Smooth muscle cell (in vitro differentiated cells): ENCODE measurements at regions not wholly inside any gene's neighbourhood (a gene's known extent, or its start where the extent isn't known, plus 50 kb on each side); places are given as distances from the start of the nearest gene placed in this dataset.

Experiments used
- DNase-seq: peaks from one replicate; lab custom pipeline; 2025; ENCODE audit not compliant: unreplicated experiment; lab: John Stamatoyannopoulos, UW
- H2AFZ ChIP-seq: fragments of 200-600 bp; sonication (generic); 2 replicates; pipeline ENCODE4 v1.6.0; 2016; ENCODE audit warnings: antibody characterized with exemption, low read depth, mild to moderate bottlenecking
- H3F3A ChIP-seq: fragments of 200-600 bp; sonication (generic); 2 replicates; pipeline ENCODE4 v1.6.0; 2017; ENCODE audit warnings: antibody characterized with exemption, low read depth
- H3K27ac ChIP-seq: fragments of 200-600 bp; sonication (generic); 2 replicates; pipeline ENCODE4 v1.5.1; 2016; ENCODE audit warnings: low read depth, mild to moderate bottlenecking
- H3K27me3 ChIP-seq: fragments of 200-600 bp; sonication (generic); 2 replicates; pipeline ENCODE4 v1.6.1; 2016; ENCODE audit warnings: low read depth, mild to moderate bottlenecking
- H3K36me3 ChIP-seq: fragments of 200-600 bp; sonication (generic); 2 replicates; pipeline ENCODE4 v1.5.1; 2016; ENCODE audit warnings: low read depth
- H3K4me1 ChIP-seq: fragments of 200-600 bp; sonication (generic); 2 replicates; pipeline ENCODE4 v1.5.1; 2016; ENCODE audit warnings: low read depth
- H3K4me2 ChIP-seq: fragments of 200-600 bp; sonication (generic); 2 replicates; pipeline ENCODE4 v1.6.0; 2016; ENCODE audit warnings: mild to moderate bottlenecking
- H3K4me3 ChIP-seq: fragments of 200-600 bp; sonication (generic); 2 replicates; pipeline ENCODE4 v1.5.1; 2016; ENCODE audit warnings: mild to moderate bottlenecking
- H3K79me2 ChIP-seq: fragments of 200-600 bp; sonication (generic); 2 replicates; pipeline ENCODE4 v1.6.0; 2016; ENCODE audit warnings: low read depth, mild to moderate bottlenecking
- H3K9ac ChIP-seq: fragments of 200-600 bp; sonication (generic); 2 replicates; pipeline ENCODE4 v1.6.0; 2016; ENCODE audit warnings: low read depth
- H3K9me3 ChIP-seq: fragments of 200-600 bp; sonication (generic); replicated peaks from 2 replicates; pipeline ENCODE4 v1.5.1; 2016; ENCODE audit warnings: low read depth
- H4K20me1 ChIP-seq: fragments of 200-600 bp; sonication (generic); 2 replicates; pipeline ENCODE4 v1.6.0; 2016; ENCODE audit warnings: low read depth
- WGBS: methylation state at CpG from one replicate; pipeline ENCODE4 v1.1.7; 2016; ENCODE audit warnings: low lambda C conversion rate; 5-methylcytosine and 5-hydroxymethylcytosine counted together
- TF ChIP-seq, protein P1 (sequence below): fragments of 200-600 bp; sonication (generic); IDR thresholded peaks from 2 replicates; pipeline ENCODE4 v1.5.1; 2017; ENCODE audit warnings: borderline replicate concordance, mild to moderate bottlenecking, antibody characterized with exemption; ENCODE audit not compliant: insufficient read depth, poor library complexity, severe bottlenecking

DNA sequence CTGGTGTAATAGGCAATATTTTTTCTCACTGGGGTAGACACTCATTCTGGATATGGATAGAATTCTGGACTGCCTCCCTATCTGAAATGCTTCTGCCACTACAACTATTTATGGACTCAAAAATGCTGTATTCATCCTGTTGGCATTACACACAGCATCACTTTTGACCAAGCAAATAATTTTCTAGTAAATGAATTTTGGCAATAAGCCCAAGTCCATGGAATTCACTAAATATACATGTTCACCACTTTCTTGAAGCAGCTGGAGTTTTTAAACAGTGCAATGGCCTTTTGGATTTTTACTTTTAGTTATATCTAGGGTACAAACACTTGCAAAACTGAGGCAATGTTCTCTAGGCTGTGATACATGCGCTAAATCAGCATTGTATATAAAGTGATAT, 724.9 kb upstream of the EDIL3 start:
- Histone ChIP-seq H4K20me1 (no peaks in the 10 kb centered on the region), H3K27me3 (no peaks in the 10 kb centered on the region), H3K79me2 (no peaks in the 10 kb centered on the region), H3F3A (no peaks in the 10 kb centered on the region), H3K9ac (no peak overlapping the region), H3K4me1 (no peaks in the 10 kb centered on the region), H2AFZ (no peak overlapping the region), H3K9me3 (no peaks in the 10 kb centered on the region), H3K27ac (no peak overlapping the region), H3K4me2 (no peak overlapping the region), H3K36me3 (no peaks in the 10 kb centered on the region), H3K4me3 (no peak overlapping the region)
- WGBS = 97% methylated on average over 1 of the region's 1 CpG
- TF ChIP-seq, protein P1, sequence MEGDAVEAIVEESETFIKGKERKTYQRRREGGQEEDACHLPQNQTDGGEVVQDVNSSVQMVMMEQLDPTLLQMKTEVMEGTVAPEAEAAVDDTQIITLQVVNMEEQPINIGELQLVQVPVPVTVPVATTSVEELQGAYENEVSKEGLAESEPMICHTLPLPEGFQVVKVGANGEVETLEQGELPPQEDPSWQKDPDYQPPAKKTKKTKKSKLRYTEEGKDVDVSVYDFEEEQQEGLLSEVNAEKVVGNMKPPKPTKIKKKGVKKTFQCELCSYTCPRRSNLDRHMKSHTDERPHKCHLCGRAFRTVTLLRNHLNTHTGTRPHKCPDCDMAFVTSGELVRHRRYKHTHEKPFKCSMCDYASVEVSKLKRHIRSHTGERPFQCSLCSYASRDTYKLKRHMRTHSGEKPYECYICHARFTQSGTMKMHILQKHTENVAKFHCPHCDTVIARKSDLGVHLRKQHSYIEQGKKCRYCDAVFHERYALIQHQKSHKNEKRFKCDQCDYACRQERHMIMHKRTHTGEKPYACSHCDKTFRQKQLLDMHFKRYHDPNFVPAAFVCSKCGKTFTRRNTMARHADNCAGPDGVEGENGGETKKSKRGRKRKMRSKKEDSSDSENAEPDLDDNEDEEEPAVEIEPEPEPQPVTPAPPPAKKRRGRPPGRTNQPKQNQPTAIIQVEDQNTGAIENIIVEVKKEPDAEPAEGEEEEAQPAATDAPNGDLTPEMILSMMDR = no peak
- no peak for DNase-seq

- Histone ChIP-seq H3K79me2 (no peaks in the 10 kb centered on the region), H3F3A (no peaks in the 10 kb centered on the region), H3K4me3 (no peak overlapping the region), H3K4me2 (no peak overlapping the region), H3K27ac (no peak overlapping the region), H3K27me3 (no peaks in the 10 kb centered on the region), H2AFZ (no peak overlapping the region), H4K20me1 (no peaks in the 10 kb centered on the region), H3K9me3 (no peaks in the 10 kb centered on the region), H3K36me3 (no peaks in the 10 kb centered on the region), H3K9ac (no peak overlapping the region), H3K4me1 (no peaks in the 10 kb centered on the region)
- TF ChIP-seq, protein P1 = no peak
- DNase-seq = no peak
- 62% methylated on average over 1 of the region's 1 CpG for WGBS
These were observed 747.6 kb upstream of the EDIL3 start for GRCh38 chr5:85132269-85132668.

DNA sequence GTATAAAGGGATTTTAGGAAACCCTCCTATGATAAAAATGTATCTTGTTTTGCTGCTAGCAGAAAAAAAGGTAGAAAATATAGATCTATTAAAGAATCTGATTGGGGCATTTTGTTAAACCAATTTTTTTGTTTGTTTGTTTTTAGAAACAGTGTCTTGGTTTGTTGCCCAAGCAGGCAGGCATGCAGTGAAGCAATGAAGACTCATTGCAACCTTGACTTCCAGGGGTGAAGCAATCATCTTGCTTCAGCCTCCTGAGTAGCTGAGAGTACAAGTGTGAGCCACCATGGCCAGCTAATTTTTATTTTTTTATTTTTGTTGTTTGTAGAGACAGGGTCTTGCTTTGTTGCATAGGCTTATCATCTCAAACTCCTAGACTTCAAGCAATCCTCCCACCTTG, 755.8 kb upstream of the EDIL3 start:
- Histone ChIP-seq H3K36me3 (no peaks in the 10 kb centered on the region), H3K9ac (no peak overlapping the region), H4K20me1 (no peaks in the 10 kb centered on the region), H3K27me3 (no peaks in the 10 kb centered on the region), H3K4me3 (no peak overlapping the region), H3F3A (no peaks in the 10 kb centered on the region), H3K4me1 (no peaks in the 10 kb centered on the region), H3K27ac (no peak overlapping the region), H3K4me2 (no peak overlapping the region), H3K79me2 (no peaks in the 10 kb centered on the region), H2AFZ (no peak overlapping the region), H3K9me3 (no peaks in the 10 kb centered on the region)
- TF ChIP-seq, protein P1 = no peak
- no peak for DNase-seq

DNA sequence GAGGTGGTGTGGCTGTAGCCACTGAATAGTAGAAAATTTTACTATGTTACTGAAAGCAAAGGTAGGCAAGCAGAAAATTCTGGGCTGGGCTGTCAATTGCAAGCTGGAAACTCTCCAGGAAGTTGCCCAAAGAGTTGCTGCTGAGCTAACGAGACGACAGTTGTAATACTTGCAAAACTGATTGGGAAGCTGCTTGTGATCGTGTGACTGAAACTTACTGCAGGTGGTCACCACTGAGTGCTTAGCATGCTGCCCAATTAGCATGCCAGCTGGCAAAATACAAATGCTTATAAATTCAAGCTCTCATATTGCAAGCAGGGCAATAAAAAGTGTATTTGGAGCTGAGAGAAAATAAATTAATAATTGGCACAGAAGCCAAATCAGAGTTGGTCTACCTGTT, 758.5 kb upstream of the EDIL3 start:
- H3F3A ChIP-seq = no peaks in the 10 kb centered on the region
- H3K4me1 ChIP-seq = no peaks in the 10 kb centered on the region
- no peak overlapping the region for H3K4me2 ChIP-seq
- no peaks in the 10 kb centered on the region for H3K9me3 ChIP-seq
- H3K79me2 ChIP-seq = no peaks in the 10 kb centered on the region
- no peaks in the 10 kb centered on the region for H3K36me3 ChIP-seq
- H3K4me3 ChIP-seq = no peak overlapping the region
- TF ChIP-seq, protein P1 = no peak
- H2AFZ ChIP-seq = no peak overlapping the region
- no peak overlapping the region for H3K9ac ChIP-seq
- H3K27me3 ChIP-seq = no peaks in the 10 kb centered on the region
- WGBS = 79% methylated on average over 3 of the region's 3 CpGs
- no peak for DNase-seq
- no peaks in the 10 kb centered on the region for H4K20me1 ChIP-seq
- no peak overlapping the region for H3K27ac ChIP-seq
